T1000 (cell line): ENCODE measurements at regions not wholly inside any gene's neighbourhood (a gene's known extent, or its start where the extent isn't known, plus 50 kb on each side); places are given as distances from the start of the nearest gene placed in this dataset.

Experiments used
- DNase-seq: peaks from one replicate; lab custom pipeline; 2025; ENCODE audit warnings: mixed read lengths; lab: John Stamatoyannopoulos, UW

GRCh38 chr22:49238181-49239141, 589.2 kb downstream of the BRD1 start:
- DNase-seq: no peak

DNA sequence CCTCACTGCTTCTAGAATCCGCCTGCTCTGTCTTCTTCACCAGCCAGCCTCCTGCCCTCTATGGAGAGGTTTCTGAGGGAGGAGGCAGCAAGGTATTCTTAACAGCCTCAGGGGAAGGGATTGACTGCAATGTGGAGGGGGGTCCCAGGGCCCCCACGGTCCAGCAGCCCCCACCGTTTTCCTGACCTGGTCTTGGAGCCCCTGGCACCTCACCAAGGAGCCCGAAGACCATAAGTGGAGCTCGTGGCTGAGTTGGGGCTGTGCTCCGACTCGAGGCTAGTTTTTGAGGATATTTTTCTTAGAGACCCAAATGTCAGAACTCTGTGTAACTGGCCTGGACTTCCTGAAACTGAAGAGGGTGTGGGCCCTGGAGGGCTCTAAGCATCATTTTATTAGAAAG, 590.0 kb downstream of the BRD1 start:
- DNase-seq: no peak

GRCh38 chr22:49237279-49237678, 590.4 kb downstream of the BRD1 start:
- no peak for DNase-seq

GRCh38 chr22:49236541-49237075, 591.1 kb downstream of the BRD1 start:
- DNase-seq: no peak

GRCh38 chr22:49235463-49236300, 592.0 kb downstream of the BRD1 start:
- no peak for DNase-seq

DNA sequence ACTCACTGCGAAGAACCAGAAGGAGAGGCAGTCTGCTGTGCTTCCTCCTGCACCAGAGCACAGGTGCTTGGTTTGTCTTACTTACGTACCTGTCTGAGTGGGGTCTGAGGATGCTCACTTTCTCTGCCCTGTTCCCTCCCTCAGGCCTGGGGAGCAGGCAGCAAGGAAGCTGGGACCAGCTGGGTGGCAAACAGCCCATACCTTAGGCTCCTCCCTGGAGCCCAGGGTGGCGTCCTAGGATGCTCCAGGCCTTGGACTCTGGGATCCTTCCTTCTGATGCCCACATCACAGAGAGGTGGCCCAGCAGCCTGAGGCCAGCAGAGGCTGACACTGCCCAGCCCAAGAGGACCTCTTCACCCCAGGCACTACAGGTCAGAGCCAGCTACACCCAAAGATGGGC, 593.2 kb downstream of the BRD1 start:
- no peak for DNase-seq

- DNase-seq: no peak
Observed at GRCh38 chr22:49233507-49234100, 594.1 kb downstream of the BRD1 start.

DNA sequence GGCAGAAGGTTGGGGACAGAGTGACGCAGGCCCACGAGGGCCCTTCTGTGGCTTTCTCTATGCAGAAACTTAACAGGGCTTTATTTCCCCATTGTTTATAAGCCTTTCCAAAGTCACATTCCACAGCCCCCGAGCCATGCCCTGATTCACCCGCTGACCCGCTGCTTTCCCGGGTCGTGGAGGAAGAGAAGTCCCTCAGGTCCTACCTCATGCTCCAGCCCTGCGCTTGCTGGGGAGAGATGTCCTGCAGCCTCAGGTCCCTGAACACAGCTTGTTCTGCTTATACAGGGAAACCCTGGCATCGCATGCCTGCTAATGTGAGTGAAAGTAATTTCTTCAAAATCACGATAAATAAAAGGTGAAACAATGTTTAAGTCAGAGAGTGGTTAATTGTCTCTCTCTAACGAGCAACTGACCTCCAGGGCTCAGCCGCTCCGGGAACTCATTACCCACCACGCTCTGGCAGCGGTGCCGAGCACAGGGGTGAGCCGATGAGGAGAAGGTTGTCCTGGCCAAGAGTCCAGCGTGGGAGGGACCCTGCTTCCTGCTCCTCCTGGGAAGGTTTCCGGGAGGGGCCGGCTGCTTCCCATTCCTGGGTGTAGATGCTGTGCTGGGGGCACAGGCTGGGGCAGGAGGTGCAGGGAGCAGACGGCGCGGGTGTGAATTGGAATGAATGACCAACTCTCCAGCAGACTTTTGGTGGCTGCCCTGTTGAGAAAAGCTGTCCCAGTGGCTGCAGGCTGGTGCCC, 595.2 kb downstream of the BRD1 start:
- DNase-seq: no peak

DNA sequence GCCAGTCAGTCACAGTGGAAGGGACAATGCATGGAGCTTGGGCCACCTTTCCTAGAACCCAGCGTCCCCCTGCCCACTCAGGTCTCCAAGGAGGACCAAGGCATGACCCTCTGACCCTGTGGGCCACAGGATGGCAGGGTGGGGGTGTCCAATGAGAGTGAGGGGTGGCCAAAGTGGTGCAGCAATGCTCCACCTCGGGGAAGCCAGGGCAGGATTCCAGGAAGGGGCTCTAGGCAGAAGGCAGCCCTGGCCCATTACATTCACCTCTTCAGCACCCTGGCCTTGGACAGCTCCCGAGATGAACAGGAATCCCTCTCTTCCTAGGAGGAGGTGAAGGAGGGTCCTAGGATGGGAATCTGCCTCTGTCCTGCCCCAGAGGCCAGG, 597.5 kb downstream of the BRD1 start:
- DNase-seq: no peak

- DNase-seq: no peak
Observed at GRCh38 chr22:49229483-49230193, 598.0 kb downstream of the BRD1 start.

DNA sequence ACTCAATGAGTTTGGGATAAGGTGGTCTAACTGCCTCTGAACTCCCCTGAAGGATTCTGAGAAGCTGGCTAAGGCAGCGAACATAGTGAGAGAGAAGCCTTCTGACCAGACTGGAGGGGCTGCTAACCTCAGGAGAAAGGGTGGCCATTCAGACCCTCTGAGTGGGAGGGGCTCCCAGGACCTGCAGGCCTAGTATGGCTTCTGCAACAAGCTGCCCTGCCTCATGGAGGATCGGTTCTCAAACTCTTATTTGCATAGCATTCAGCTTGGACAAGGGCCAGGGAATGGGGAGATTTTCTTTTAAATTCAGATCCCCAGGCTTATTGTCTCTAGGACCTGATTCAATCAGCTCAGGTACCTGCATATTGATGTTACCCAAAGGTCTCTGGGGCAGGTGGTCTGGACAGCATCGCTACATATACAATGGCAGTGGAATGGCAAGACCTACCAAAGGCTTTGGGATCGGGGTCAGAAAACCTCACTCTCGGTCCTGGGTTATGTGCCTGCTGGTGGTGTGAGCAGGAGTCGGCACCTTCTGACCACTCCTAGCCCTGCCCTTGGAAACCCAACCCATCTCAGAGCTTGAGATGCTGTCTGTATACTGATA, 599.1 kb downstream of the BRD1 start:
- no peak for DNase-seq

- no peak for DNase-seq
Observed at GRCh38 chr22:49227670-49228069, 600.0 kb downstream of the BRD1 start.

DNA sequence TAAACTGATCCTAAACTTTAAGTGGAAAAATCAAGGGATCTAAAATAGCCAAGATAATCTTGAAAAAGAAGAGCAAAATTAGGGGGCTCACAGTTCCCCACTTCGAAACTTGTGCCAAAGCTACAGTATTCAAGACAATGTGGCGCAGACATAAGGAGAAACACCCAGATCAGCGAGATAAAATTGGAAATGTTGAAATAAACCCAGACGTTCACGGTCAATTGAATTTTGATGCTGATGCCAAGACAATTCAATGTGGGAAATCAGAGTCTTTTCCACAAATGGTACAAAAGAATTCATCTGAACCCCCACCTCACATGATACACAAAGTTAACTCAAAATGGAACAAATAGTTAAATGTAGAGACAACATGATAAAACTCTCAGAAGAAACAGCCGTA, 601.6 kb downstream of the BRD1 start:
- no peak for DNase-seq

GRCh38 chr22:49224243-49224642, 603.4 kb downstream of the BRD1 start:
- DNase-seq: no peak

GRCh38 chr22:49218142-49218541, 609.5 kb downstream of the BRD1 start:
- DNase-seq: no peak

GRCh38 chr22:49216579-49216978, 611.1 kb downstream of the BRD1 start:
- DNase-seq: no peak

GRCh38 chr22:49215840-49216239, 611.8 kb downstream of the BRD1 start:
- no peak for DNase-seq

DNA sequence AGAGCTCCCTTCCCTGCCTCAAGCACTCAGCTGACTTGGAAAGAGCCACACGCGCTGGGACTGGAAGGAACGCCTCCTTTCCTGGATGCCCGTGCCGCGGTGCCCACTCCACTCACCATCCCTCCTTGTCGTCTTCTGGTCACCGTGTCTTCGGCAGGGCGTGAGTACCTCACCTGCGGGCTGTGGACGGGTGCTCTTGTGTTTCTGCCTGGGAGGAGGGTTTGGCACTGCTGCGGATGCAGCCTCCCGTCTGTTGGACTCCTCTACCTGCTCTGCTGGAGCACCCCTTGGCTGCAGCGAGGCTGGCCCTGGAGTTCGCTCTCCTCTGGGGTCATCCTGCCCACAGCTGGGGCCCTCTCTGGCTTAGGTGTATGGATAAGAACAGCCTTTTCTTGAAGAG, 612.7 kb downstream of the BRD1 start:
- DNase-seq: no peak

DNA sequence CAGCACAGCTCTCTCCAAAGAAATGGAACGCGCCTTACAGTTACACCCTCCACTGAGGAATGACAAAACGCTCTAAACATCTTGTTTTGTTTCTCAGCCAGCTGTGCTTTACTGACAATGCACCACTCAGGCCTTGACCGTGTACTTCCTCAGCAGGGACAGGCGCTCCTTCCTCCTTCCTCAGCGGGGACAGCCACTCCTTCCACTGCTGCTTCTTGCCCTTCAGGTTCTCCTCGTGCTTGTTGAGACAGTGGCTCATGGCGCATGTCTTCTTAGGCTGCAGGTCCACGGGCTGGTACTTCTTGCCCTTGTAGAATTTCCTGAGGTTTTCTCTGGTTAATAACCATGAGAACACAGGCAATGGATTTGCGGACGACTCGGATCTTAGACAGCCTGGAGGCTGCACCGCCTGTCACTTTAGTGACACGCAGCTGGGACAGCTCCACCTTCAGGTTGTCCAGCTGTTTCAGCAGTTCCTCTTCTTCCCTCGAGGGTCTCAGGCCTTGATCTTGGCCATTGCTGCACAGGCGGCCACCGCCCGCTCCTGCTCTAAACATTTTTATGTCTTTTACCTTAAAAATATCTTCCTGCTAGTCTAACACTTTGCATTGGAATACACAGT, 613.8 kb downstream of the BRD1 start:
- no peak for DNase-seq

DNA sequence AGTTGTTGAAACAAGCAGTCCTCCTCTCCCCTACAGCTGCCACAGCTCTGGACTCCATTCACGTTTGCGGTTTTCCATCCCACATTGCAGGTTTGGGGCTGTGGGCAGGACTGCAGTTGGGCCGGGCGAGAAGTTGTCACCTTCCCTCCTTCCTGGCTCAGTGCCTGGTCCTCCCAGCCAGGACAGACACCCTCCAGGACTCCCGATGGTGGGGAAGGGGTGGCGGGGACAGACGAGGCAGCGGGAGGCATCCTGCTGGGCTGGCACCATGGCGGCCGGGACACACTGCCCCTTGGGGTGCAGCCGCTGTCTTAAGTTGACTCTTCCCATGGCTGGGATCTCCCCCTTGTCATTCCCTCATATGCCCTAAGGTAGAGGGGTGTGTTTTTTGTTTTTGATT, 615.2 kb downstream of the BRD1 start:
- DNase-seq: no peak
